ENCODE measurements at regions not wholly inside any gene's neighbourhood (a gene's known extent, or its start where the extent isn't known, plus 50 kb on each side); places are given as distances from the start of the nearest gene placed in this dataset.

DNA sequence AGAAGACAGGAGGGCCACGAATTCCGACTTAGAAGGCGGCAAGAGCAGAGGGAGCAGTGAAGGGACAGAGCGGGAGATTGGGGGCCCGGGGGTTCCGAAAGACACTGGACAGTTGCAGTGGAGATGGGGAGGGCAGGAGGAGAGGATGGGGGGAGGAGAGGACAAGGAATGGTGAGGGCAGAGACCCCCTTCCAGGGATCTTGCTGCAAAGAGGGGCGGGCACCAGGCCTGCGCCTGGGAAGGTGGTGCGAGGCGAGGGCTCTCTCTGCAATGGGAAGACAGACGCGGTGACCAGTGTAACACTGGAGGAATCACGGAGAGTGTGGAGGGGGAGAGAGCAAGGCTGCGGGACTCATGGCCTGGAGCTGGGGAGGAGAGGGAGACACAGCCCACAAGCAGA lies 185.2 kb downstream of the RBFOX3 start:
- TF ChIP-seq CTCF (conservative IDR thresholded peaks at IDR 0.05; ENCODE audit: low read depth, low read length), result no peak
- TF ChIP-seq EZH2 (IDR thresholded peaks at IDR 0.05; ENCODE audit: low read length, unreplicated experiment), result no peak
